ENCODE measurements at regions not wholly inside any gene's neighbourhood (a gene's known extent, or its start where the extent isn't known, plus 50 kb on each side); places are given as distances from the start of the nearest gene placed in this dataset.

- DNase-seq (ENCODE audit: low spot score), result no peak
Measured at GRCh38 chr3:104566054-104566453, 800.7 kb upstream of the ALCAM start.

GRCh38 chr3:104575634-104576033 is 791.1 kb upstream of the ALCAM start:
- Histone ChIP-seq H2BK120ac (ENCODE audit: low read depth, low read length) (no peak overlapping the region), H3K4me2 (ENCODE audit: insufficient read depth, low read length, poor library complexity, severe bottlenecking) (no peak overlapping the region), H2BK12ac (ENCODE audit: low read length) (no peak overlapping the region), H2AFZ (ENCODE audit: low read length) (peak overlapping the region; percentile 43), H2BK5ac (ENCODE audit: low read length) (no peak overlapping the region), H3K36me3 (replicated peaks in 1 of 2; ENCODE audit: control insufficient read depth in 2 of 2, insufficient read depth in 2 of 2, low read length in 2 of 2) (no peaks in the 10 kb centered on the region), H4K8ac (ENCODE audit: low read depth, low read length) (no peak overlapping the region), H2BK15ac (ENCODE audit: low read length) (no peak overlapping the region), H3K18ac (ENCODE audit: low read length) (no peak overlapping the region), H2AK5ac (ENCODE audit: low read depth, low read length) (no peak overlapping the region), H3K9me3 (replicated peaks in 1 of 2; ENCODE audit: control insufficient read depth in 2 of 2, insufficient read depth in 1 of 2, low read depth in 1 of 2, low read length in 2 of 2) (peaks cover 21 to 23% of the 10 kb centered on the region in 2 donors), H3K4me1 (ENCODE audit: control insufficient read depth in 2 of 2, insufficient read depth in 1 of 2, low read depth in 1 of 2, low read length in 2 of 2) (no peaks in the 10 kb centered on the region), H3K4me3 (ENCODE audit: low read length in 2 of 2) (no peak overlapping the region), H3K14ac (ENCODE audit: low read length) (no peak overlapping the region), H3K27ac (replicated peaks; ENCODE audit: low read length) (no peak overlapping the region), H3K27me3 (ENCODE audit: control insufficient read depth in 3 of 3, insufficient read depth in 3 of 3, low read depth in 1 of 3, low read length in 3 of 3) (no peaks in the 10 kb centered on the region), H3K79me1 (ENCODE audit: low read depth, low read length) (no peaks in the 10 kb centered on the region), H4K91ac (ENCODE audit: low read depth, low read length, poor library complexity) (no peak overlapping the region), H3K9ac (ENCODE audit: low read depth, low read length, poor library complexity) (no peak overlapping the region), H3K23ac (ENCODE audit: low read depth, low read length, poor library complexity) (no peak overlapping the region), H3K4ac (ENCODE audit: low read length) (no peak overlapping the region)
- no peak for DNase-seq (ENCODE audit: low spot score)
- WGBS, 2 donors (ENCODE audit: extremely low coverage in 2 of 2, insufficient read length in 2 of 2, insufficient replicate concordance in 1 of 2), result no CpG with 5 or more reads among the region's 1 CpG

More at GRCh38 chr3:104566054-104566453, 800.7 kb upstream of the ALCAM start:
- H3K18ac ChIP-seq (ENCODE audit: low read length), result no peak overlapping the region
- H3K4me2 ChIP-seq (ENCODE audit: insufficient read depth, low read length, poor library complexity, severe bottlenecking), result no peak overlapping the region
- H3K14ac ChIP-seq (ENCODE audit: low read length), result no peak overlapping the region
- H2AFZ ChIP-seq (ENCODE audit: low read length), result no peak overlapping the region
- H3K79me1 ChIP-seq (ENCODE audit: low read depth, low read length), result no peaks in the 10 kb centered on the region
- no peak overlapping the region for H2BK120ac ChIP-seq (ENCODE audit: low read depth, low read length)
- no peak overlapping the region for H4K91ac ChIP-seq (ENCODE audit: low read depth, low read length, poor library complexity)
- H3K4ac ChIP-seq (ENCODE audit: low read length), result no peak overlapping the region
- no peaks in the 10 kb centered on the region for H3K27me3 ChIP-seq (ENCODE audit: control insufficient read depth in 3 of 3, insufficient read depth in 3 of 3, low read depth in 1 of 3, low read length in 3 of 3)
- H3K27ac ChIP-seq (replicated peaks; ENCODE audit: low read length), result no peak overlapping the region
- H3K9ac ChIP-seq (ENCODE audit: low read depth, low read length, poor library complexity), result no peak overlapping the region
- H3K4me3 ChIP-seq (ENCODE audit: low read length in 2 of 2), result no peak overlapping the region
- no peak overlapping the region for H3K23ac ChIP-seq (ENCODE audit: low read depth, low read length, poor library complexity)
- no peak overlapping the region for H2BK5ac ChIP-seq (ENCODE audit: low read length)
- no peak overlapping the region for H4K8ac ChIP-seq (ENCODE audit: low read depth, low read length)
- no peaks in the 10 kb centered on the region for H3K4me1 ChIP-seq (ENCODE audit: control insufficient read depth in 2 of 2, insufficient read depth in 1 of 2, low read depth in 1 of 2, low read length in 2 of 2)
- no peak overlapping the region for H2BK12ac ChIP-seq (ENCODE audit: low read length)
- no peaks in the 10 kb centered on the region for H3K9me3 ChIP-seq (replicated peaks in 1 of 2; ENCODE audit: control insufficient read depth in 2 of 2, insufficient read depth in 1 of 2, low read depth in 1 of 2, low read length in 2 of 2)
- H3K36me3 ChIP-seq (replicated peaks in 1 of 2; ENCODE audit: control insufficient read depth in 2 of 2, insufficient read depth in 2 of 2, low read length in 2 of 2), result no peaks in the 10 kb centered on the region
- no peak overlapping the region for H2BK15ac ChIP-seq (ENCODE audit: low read length)
- no peak overlapping the region for H2AK5ac ChIP-seq (ENCODE audit: low read depth, low read length)

GRCh38 chr3:104578558-104578957 is 788.2 kb upstream of the ALCAM start:
- Histone ChIP-seq H3K14ac (ENCODE audit: low read length) (no peak overlapping the region), H3K4ac (ENCODE audit: low read length) (no peak overlapping the region), H4K8ac (ENCODE audit: low read depth, low read length) (no peak overlapping the region), H2AK5ac (ENCODE audit: low read depth, low read length) (no peak overlapping the region), H2BK12ac (ENCODE audit: low read length) (no peak overlapping the region), H3K23ac (ENCODE audit: low read depth, low read length, poor library complexity) (no peak overlapping the region), H3K9ac (ENCODE audit: low read depth, low read length, poor library complexity) (no peak overlapping the region), H3K4me1 (ENCODE audit: control insufficient read depth in 2 of 2, insufficient read depth in 1 of 2, low read depth in 1 of 2, low read length in 2 of 2) (no peaks in the 10 kb centered on the region), H3K27me3 (ENCODE audit: control insufficient read depth in 3 of 3, insufficient read depth in 3 of 3, low read depth in 1 of 3, low read length in 3 of 3) (no peaks in the 10 kb centered on the region), H3K79me1 (ENCODE audit: low read depth, low read length) (no peaks in the 10 kb centered on the region), H2BK15ac (ENCODE audit: low read length) (no peak overlapping the region), H3K9me3 (replicated peaks in 1 of 2; ENCODE audit: control insufficient read depth in 2 of 2, insufficient read depth in 1 of 2, low read depth in 1 of 2, low read length in 2 of 2) (peaks cover 21 to 23% of the 10 kb centered on the region in 2 donors), H4K91ac (ENCODE audit: low read depth, low read length, poor library complexity) (no peak overlapping the region), H3K4me2 (ENCODE audit: insufficient read depth, low read length, poor library complexity, severe bottlenecking) (no peak overlapping the region), H3K4me3 (ENCODE audit: low read length in 2 of 2) (no peak overlapping the region), H3K36me3 (replicated peaks in 1 of 2; ENCODE audit: control insufficient read depth in 2 of 2, insufficient read depth in 2 of 2, low read length in 2 of 2) (no peaks in the 10 kb centered on the region), H3K18ac (ENCODE audit: low read length) (no peak overlapping the region), H2AFZ (ENCODE audit: low read length) (no peak overlapping the region), H3K27ac (replicated peaks; ENCODE audit: low read length) (no peak overlapping the region), H2BK5ac (ENCODE audit: low read length) (no peak overlapping the region), H2BK120ac (ENCODE audit: low read depth, low read length) (no peak overlapping the region)
- WGBS, 2 donors (ENCODE audit: extremely low coverage in 2 of 2, insufficient read length in 2 of 2, insufficient replicate concordance in 1 of 2), result no CpG with 5 or more reads among the region's 3 CpGs
- no peak for DNase-seq (ENCODE audit: low spot score)

GRCh38 chr3:104582092-104582491 is 784.6 kb upstream of the ALCAM start:
- peaks cover 10 to 12% of the 10 kb centered on the region in 2 donors for H3K9me3 ChIP-seq (replicated peaks in 1 of 2; ENCODE audit: control insufficient read depth in 2 of 2, insufficient read depth in 1 of 2, low read depth in 1 of 2, low read length in 2 of 2)
- no peak overlapping the region for H3K9ac ChIP-seq (ENCODE audit: low read depth, low read length, poor library complexity)

More at GRCh38 chr3:104582092-104582491, 784.6 kb upstream of the ALCAM start:
- Histone ChIP-seq H2BK5ac (ENCODE audit: low read length) (no peak overlapping the region), H2BK120ac (ENCODE audit: low read depth, low read length) (no peak overlapping the region), H3K4me3 (ENCODE audit: low read length in 2 of 2) (no peak overlapping the region), H4K91ac (ENCODE audit: low read depth, low read length, poor library complexity) (no peak overlapping the region), H2BK15ac (ENCODE audit: low read length) (no peak overlapping the region), H3K23ac (ENCODE audit: low read depth, low read length, poor library complexity) (no peak overlapping the region), H4K8ac (ENCODE audit: low read depth, low read length) (no peak overlapping the region), H3K27ac (replicated peaks; ENCODE audit: low read length) (no peak overlapping the region), H3K14ac (ENCODE audit: low read length) (no peak overlapping the region), H3K4me1 (ENCODE audit: control insufficient read depth in 2 of 2, insufficient read depth in 1 of 2, low read depth in 1 of 2, low read length in 2 of 2) (no peaks in the 10 kb centered on the region), H3K4me2 (ENCODE audit: insufficient read depth, low read length, poor library complexity, severe bottlenecking) (no peak overlapping the region), H3K18ac (ENCODE audit: low read length) (no peak overlapping the region), H3K4ac (ENCODE audit: low read length) (no peak overlapping the region), H2AK5ac (ENCODE audit: low read depth, low read length) (no peak overlapping the region), H3K36me3 (replicated peaks in 1 of 2; ENCODE audit: control insufficient read depth in 2 of 2, insufficient read depth in 2 of 2, low read length in 2 of 2) (no peaks in the 10 kb centered on the region), H3K79me1 (ENCODE audit: low read depth, low read length) (no peaks in the 10 kb centered on the region), H2AFZ (ENCODE audit: low read length) (no peak overlapping the region), H2BK12ac (ENCODE audit: low read length) (no peak overlapping the region), H3K27me3 (ENCODE audit: control insufficient read depth in 3 of 3, insufficient read depth in 3 of 3, low read depth in 1 of 3, low read length in 3 of 3) (no peaks in the 10 kb centered on the region)
- no peak for DNase-seq (ENCODE audit: low spot score)
